Prostate gland (tissue), 2 donors: ENCODE measurements at regions not wholly inside any gene's neighbourhood (a gene's known extent, or its start where the extent isn't known, plus 50 kb on each side); places are given as distances from the start of the nearest gene placed in this dataset.
A peak's percentile ranks its signal among the peaks of the same experiment; 100 is the strongest.

Experiments used
- DNase-seq: peaks from one replicate; pipeline ENCODE4 v3.0.0-alpha.2; 2019; ENCODE audit warnings: low spot score
- H3K27ac ChIP-seq, 2 donors: fragments of 200-600 bp; sonication (generic); 2 replicates each; pipeline ENCODE4 v1.5.1; 2017 to 2019
- H3K27me3 ChIP-seq: fragments of 200-600 bp; sonication (generic); replicated peaks from 2 replicates; pipeline ENCODE4 v1.5.1; 2019; ENCODE audit not compliant: insufficient read depth
- H3K36me3 ChIP-seq, 2 donors: fragments of 200-600 bp; sonication (generic); 1 replicate in 1 of 2; 2 replicates in 1 of 2; pipeline versions ENCODE4 v1.5.1 to v1.8.1; 2017 to 2019
- H3K4me1 ChIP-seq: fragments of 200-600 bp; sonication (generic); replicated peaks from 2 replicates; pipeline ENCODE4 v1.5.1; 2019
- H3K4me3 ChIP-seq, 2 donors: fragments of 200-600 bp; sonication (generic); 2 replicates each; pipeline ENCODE4 v1.5.1; 2017 to 2019
- H3K9me3 ChIP-seq: fragments of 200-600 bp; sonication (generic); 2 replicates; pipeline ENCODE4 v1.5.1; 2017
- CTCF ChIP-seq, 4 experiments: fragments of 200-600 bp in 2 of 4; fragments of 450-650 bp in 2 of 4; sonication (generic) in 2 of 4; IDR thresholded peaks; 1 replicate in 3 of 4; 2 replicates in 1 of 4; pipeline ENCODE4 v1.5.1; 2016 to 2019; ENCODE audit warnings: antibody characterized with exemption in 4 of 4, mild to moderate bottlenecking in 2 of 4, moderate library complexity in 2 of 4
- POLR2A ChIP-seq: fragments of 450-650 bp; IDR thresholded peaks from one replicate; pipeline ENCODE4 v1.6.1; 2016; ENCODE audit warnings: antibody characterized with exemption, mild to moderate bottlenecking
- POLR2AphosphoS5 ChIP-seq: sonication (generic); formaldehyde crosslinking; IDR thresholded peaks from one replicate; pipeline ENCODE4 v1.6.1; 2017; ENCODE audit warnings: antibody characterized with exemption
- WGBS: methylation state at CpG from one replicate; pipeline ENCODE4 v1.1.5; 2018; 5-methylcytosine and 5-hydroxymethylcytosine counted together
- intact Hi-C: fragments of 100-400 bp; cut with DNase I; formaldehyde crosslinking; loops from one replicate; pipeline ENCODE4 v1.14.2; 2022

GRCh38 chr4:19327364-19327763, 924.3 kb upstream of the SLIT2 start:
- TF ChIP-seq CTCF (IDR thresholded peaks at IDR 0.05) (no peak), POLR2AphosphoS5 (no peak), POLR2A (no peak)
- H3K9me3 ChIP-seq: no peaks in the 10 kb centered on the region
- H3K4me3 ChIP-seq: no peak overlapping the region
- 91% methylated on average over 1 of the region's 1 CpG for WGBS
- no peaks in the 10 kb centered on the region for H3K4me1 ChIP-seq
- intact Hi-C loops: no loop called here
- H3K36me3 ChIP-seq: no peaks in the 10 kb centered on the region
- no peak overlapping the region for H3K27ac ChIP-seq
- DNase-seq: no peak
- H3K27me3 ChIP-seq: no peaks in the 10 kb centered on the region

GRCh38 chr4:19324184-19324583, 927.5 kb upstream of the SLIT2 start:
- no peaks in the 10 kb centered on the region for H3K27me3 ChIP-seq
- TF ChIP-seq POLR2AphosphoS5 (no peak), CTCF (IDR thresholded peaks at IDR 0.05) (no peak), POLR2A (no peak)
- no peak overlapping the region for H3K27ac ChIP-seq
- no peak for DNase-seq
- no peaks in the 10 kb centered on the region for H3K36me3 ChIP-seq
- H3K4me1 ChIP-seq: no peaks in the 10 kb centered on the region
- no peaks in the 10 kb centered on the region for H3K9me3 ChIP-seq
- intact Hi-C loops: no loop called here
- no peak overlapping the region for H3K4me3 ChIP-seq

GRCh38 chr4:19319607-19320006, 932.1 kb upstream of the SLIT2 start:
- TF ChIP-seq CTCF (IDR thresholded peaks at IDR 0.05): no peak
- no peak for TF ChIP-seq POLR2A
- no peak for TF ChIP-seq POLR2AphosphoS5
- Histone ChIP-seq H3K9me3 (no peaks in the 10 kb centered on the region), H3K4me1 (no peaks in the 10 kb centered on the region), H3K27ac (no peak overlapping the region), H3K4me3 (no peak overlapping the region), H3K27me3 (no peaks in the 10 kb centered on the region), H3K36me3 (no peaks in the 10 kb centered on the region)
- intact Hi-C loops: no loop called here
- 78% methylated on average over 1 of the region's 1 CpG for WGBS
- no peak for DNase-seq

- H3K9me3 ChIP-seq: no peaks in the 10 kb centered on the region
- no peak for DNase-seq
- H3K27me3 ChIP-seq: no peaks in the 10 kb centered on the region
- intact Hi-C loops: no loop called here
- H3K4me1 ChIP-seq: no peaks in the 10 kb centered on the region
- H3K4me3 ChIP-seq: no peak overlapping the region
- TF ChIP-seq POLR2AphosphoS5: no peak
- H3K27ac ChIP-seq: no peak overlapping the region
- H3K36me3 ChIP-seq: no peaks in the 10 kb centered on the region
Measured at GRCh38 chr4:19317377-19317776, 934.3 kb upstream of the SLIT2 start.

- Histone ChIP-seq H3K27me3 (no peaks in the 10 kb centered on the region), H3K9me3 (no peaks in the 10 kb centered on the region), H3K36me3 (no peaks in the 10 kb centered on the region), H3K27ac (no peak overlapping the region), H3K4me1 (no peaks in the 10 kb centered on the region), H3K4me3 (no peak overlapping the region)
- no peak for TF ChIP-seq POLR2A
- TF ChIP-seq POLR2AphosphoS5: no peak
- no peak for TF ChIP-seq CTCF (IDR thresholded peaks at IDR 0.05)
- intact Hi-C loops: no loop called here
- WGBS: 46% methylated on average over 1 of the region's 1 CpG
- DNase-seq: no peak
Measured at GRCh38 chr4:19314116-19314515, 937.6 kb upstream of the SLIT2 start.

GRCh38 chr4:19309378-19309777, 942.3 kb upstream of the SLIT2 start:
- TF ChIP-seq POLR2AphosphoS5 (no peak), CTCF (IDR thresholded peaks at IDR 0.05) (peak in 2 of 4 experiments; percentile 9 to 20), POLR2A (no peak)
- 44% methylated on average over 2 of the region's 2 CpGs for WGBS
- DNase-seq: no peak
- no peaks in the 10 kb centered on the region for H3K4me1 ChIP-seq
- no peak overlapping the region for H3K4me3 ChIP-seq
- H3K36me3 ChIP-seq: no peaks in the 10 kb centered on the region
- intact Hi-C loops: no loop called here
- no peaks in the 10 kb centered on the region for H3K9me3 ChIP-seq
- H3K27me3 ChIP-seq: no peaks in the 10 kb centered on the region
- H3K27ac ChIP-seq: no peak overlapping the region
